ENCODE measurements at regions not wholly inside any gene's neighbourhood (a gene's known extent, or its start where the extent isn't known, plus 50 kb on each side); places are given as distances from the start of the nearest gene placed in this dataset.

GRCh38 chr3:118477768-118478167, 556.9 kb downstream of the IGSF11 start:
- WGBS, 5 donors: 19 to 55% (median 24%) methylated on average over 2 of the region's 2 CpGs
- no peak overlapping the region for H3K27ac ChIP-seq
- H3K9me3 ChIP-seq: no peaks in the 10 kb centered on the region
- H3K27me3 ChIP-seq (replicated peaks in 1 of 7): no peaks in the 10 kb centered on the region
- no peaks in the 10 kb centered on the region for H3K4me1 ChIP-seq
- intact Hi-C loops (cut with DNase I; ENCODE audit: low total_unique reads): no loop called here
- TF ChIP-seq CTCF (IDR thresholded peaks at IDR 0.05 in 8 of 11, conservative IDR thresholded peaks at IDR 0.05 in 3 of 11): no peak
- TF ChIP-seq POLR2AphosphoS5 (IDR thresholded peaks at IDR 0.05): no peak
- no peak for TF ChIP-seq POLR2A (IDR thresholded peaks at IDR 0.05)
- H3K36me3 ChIP-seq: no peaks in the 10 kb centered on the region
- DNase-seq: no peak
- no peak overlapping the region for H3K4me3 ChIP-seq

- H3K36me3 ChIP-seq: no peaks in the 10 kb centered on the region
- no peak overlapping the region for H3K4me3 ChIP-seq
- H3K9me3 ChIP-seq: no peaks in the 10 kb centered on the region
- intact Hi-C loops (cut with DNase I; ENCODE audit: low total_unique reads): no loop called here
- TF ChIP-seq POLR2AphosphoS5 (IDR thresholded peaks at IDR 0.05) (no peak), POLR2A (IDR thresholded peaks at IDR 0.05) (no peak), CTCF (IDR thresholded peaks at IDR 0.05 in 8 of 11, conservative IDR thresholded peaks at IDR 0.05 in 3 of 11) (no peak)
- no peaks in the 10 kb centered on the region for H3K27me3 ChIP-seq (replicated peaks in 1 of 7)
- no peak for DNase-seq
- no peak overlapping the region for H3K27ac ChIP-seq
- no peaks in the 10 kb centered on the region for H3K4me1 ChIP-seq
- WGBS, 5 donors: 77 to 81% (median 78%) methylated on average over 8 of the region's 8 CpGs
These were observed 555.9 kb downstream of the IGSF11 start for GRCh38 chr3:118478706-118479276.

- Histone ChIP-seq H3K4me1 (no peaks in the 10 kb centered on the region), H3K27ac (no peak overlapping the region), H3K36me3 (no peaks in the 10 kb centered on the region), H3K27me3 (replicated peaks in 1 of 7) (no peaks in the 10 kb centered on the region), H3K4me3 (no peak overlapping the region), H3K9me3 (no peaks in the 10 kb centered on the region)
- intact Hi-C loops (cut with DNase I; ENCODE audit: low total_unique reads): no loop called here
- no peak for TF ChIP-seq CTCF (IDR thresholded peaks at IDR 0.05 in 8 of 11, conservative IDR thresholded peaks at IDR 0.05 in 3 of 11)
- no peak for TF ChIP-seq POLR2AphosphoS5 (IDR thresholded peaks at IDR 0.05)
- no peak for TF ChIP-seq POLR2A (IDR thresholded peaks at IDR 0.05)
- WGBS, 5 donors: 65 to 90% (median 69%) methylated on average over 1 of the region's 1 CpG
- no peak for DNase-seq
These were observed 555.3 kb downstream of the IGSF11 start for GRCh38 chr3:118479376-118479775.

- Histone ChIP-seq H3K27me3 (replicated peaks in 1 of 7) (no peaks in the 10 kb centered on the region), H3K9me3 (no peaks in the 10 kb centered on the region), H3K4me1 (no peaks in the 10 kb centered on the region), H3K27ac (no peak overlapping the region), H3K4me3 (no peak overlapping the region), H3K36me3 (no peaks in the 10 kb centered on the region)
- no peak for DNase-seq
- 51 to 60% (median 53%) methylated on average over 4 of the region's 4 CpGs for WGBS, 5 donors
- intact Hi-C loops (cut with DNase I; ENCODE audit: low total_unique reads): no loop called here
- TF ChIP-seq CTCF (IDR thresholded peaks at IDR 0.05 in 8 of 11, conservative IDR thresholded peaks at IDR 0.05 in 3 of 11): no peak
These were observed 554.4 kb downstream of the IGSF11 start for GRCh38 chr3:118480101-118480860.

All from spleen (tissue), 11 donors.